HEK293T (cell line): ENCODE measurements at regions not wholly inside any gene's neighbourhood (a gene's known extent, or its start where the extent isn't known, plus 50 kb on each side); places are given as distances from the start of the nearest gene placed in this dataset.

Experiments
- CTCF ChIA-PET: fragments of 350-600 bp; formaldehyde crosslinking; extraction: SDS; loops from one replicate; lab custom pipeline; 2021; ENCODE audit warnings: antibody characterized with exemption, inconsistent platforms; lab: Yijun Ruan, JAX
- POLR2A ChIA-PET: fragments of 350-600 bp; formaldehyde crosslinking; extraction: SDS; loops from one replicate; lab custom pipeline; 2020; ENCODE audit warnings: antibody characterized with exemption, inconsistent platforms; lab: Yijun Ruan, JAX
- DNase-seq: peaks from one replicate; pipeline ENCODE4 v3.0.0; 2012; ENCODE audit warnings: mixed read lengths; ENCODE audit errors: extremely low spot score
- ARNT ChIP-seq: fragments of 450-650 bp; IDR thresholded peaks from 2 replicates; pipeline ENCODE4 v1.6.1; 2017; ENCODE audit warnings: mild to moderate bottlenecking
- BHLHE40 ChIP-seq: fragments of 450-650 bp; IDR thresholded peaks from 2 replicates; pipeline ENCODE4 v1.6.1; 2016; ENCODE audit warnings: mild to moderate bottlenecking, moderate library complexity, borderline replicate concordance
- CTBP1 ChIP-seq: fragments of 450-650 bp; IDR thresholded peaks from 2 replicates; pipeline ENCODE4 v1.6.1; 2016; ENCODE audit warnings: borderline replicate concordance
- ELF4 ChIP-seq: fragments of 450-650 bp; IDR thresholded peaks from 2 replicates; pipeline ENCODE4 v1.6.1; 2017; ENCODE audit warnings: antibody characterized with exemption
- FOXA1 ChIP-seq: fragments of 450-650 bp; IDR thresholded peaks from 2 replicates; pipeline ENCODE4 v1.6.1; 2016; ENCODE audit warnings: mild to moderate bottlenecking
- FOXK2 ChIP-seq: fragments of 450-650 bp; IDR thresholded peaks from 2 replicates; pipeline ENCODE4 v1.6.1; 2016; ENCODE audit warnings: mild to moderate bottlenecking
- FOXM1 ChIP-seq: fragments of 450-650 bp; IDR thresholded peaks from 2 replicates; pipeline ENCODE4 v1.6.1; 2017; ENCODE audit warnings: mild to moderate bottlenecking, borderline replicate concordance
- HDGF ChIP-seq: fragments of 450-650 bp; IDR thresholded peaks from 2 replicates; pipeline ENCODE4 v1.6.1; 2017; ENCODE audit warnings: antibody characterized with exemption, borderline replicate concordance
- L3MBTL2 ChIP-seq: fragments of 450-650 bp; conservative IDR thresholded peaks from 2 replicates; pipeline ENCODE4 v1.6.1; 2016; ENCODE audit warnings: mild to moderate bottlenecking
- LEF1 ChIP-seq: fragments of 450-650 bp; IDR thresholded peaks from 2 replicates; pipeline ENCODE4 v1.6.1; 2017; ENCODE audit warnings: mild to moderate bottlenecking, borderline replicate concordance
- NFRKB ChIP-seq: fragments of 450-650 bp; IDR thresholded peaks from 2 replicates; pipeline ENCODE4 v1.6.1; 2016; ENCODE audit warnings: mild to moderate bottlenecking, moderate library complexity
- SP1 ChIP-seq: fragments of 450-650 bp; IDR thresholded peaks from 2 replicates; pipeline ENCODE4 v1.6.1; 2017
- SUZ12 ChIP-seq: fragments of 450-650 bp; IDR thresholded peaks from 2 replicates; pipeline ENCODE4 v1.6.1; 2016; ENCODE audit warnings: mild to moderate bottlenecking
- TARDBP ChIP-seq: fragments of 450-650 bp; IDR thresholded peaks from 2 replicates; pipeline ENCODE4 v1.6.1; 2016
- ZNF384 ChIP-seq: fragments of 450-650 bp; IDR thresholded peaks from 2 replicates; pipeline ENCODE4 v1.6.1; 2016
- TF ChIP-seq, protein P1 (sequence below): fragments of 450-650 bp; IDR thresholded peaks from 2 replicates; pipeline ENCODE4 v1.6.1; 2016

DNA sequence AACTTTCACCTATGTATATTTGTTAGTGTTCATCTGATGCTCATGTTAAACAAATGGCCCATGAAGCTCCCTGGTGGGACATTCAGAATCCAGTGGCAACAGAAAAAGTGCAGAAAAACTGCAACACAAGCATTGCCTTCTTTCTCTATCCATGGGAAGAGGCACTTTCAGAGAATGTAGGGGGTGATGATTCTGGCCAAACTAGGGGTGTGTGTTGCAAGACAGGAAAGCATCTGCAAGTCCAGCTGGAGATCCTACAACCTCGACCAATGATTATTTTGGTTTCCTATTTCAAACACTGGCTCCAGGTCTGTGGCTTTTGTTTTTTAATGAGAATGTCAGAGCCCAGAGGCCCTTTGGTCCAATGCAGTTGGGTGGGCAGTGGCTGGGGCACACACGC lies 198.7 kb downstream of the CXCL12 start:
- CTCF ChIA-PET, result no interaction called here
- no peak for DNase-seq
- TF ChIP-seq FOXK2, result no peak
- TF ChIP-seq CTBP1, result no peak
- TF ChIP-seq LEF1, result no peak
- no peak for TF ChIP-seq FOXA1
- TF ChIP-seq ARNT, result no peak
- TF ChIP-seq ZNF384, result no peak
- no peak for TF ChIP-seq FOXM1
- TF ChIP-seq, protein P1, sequence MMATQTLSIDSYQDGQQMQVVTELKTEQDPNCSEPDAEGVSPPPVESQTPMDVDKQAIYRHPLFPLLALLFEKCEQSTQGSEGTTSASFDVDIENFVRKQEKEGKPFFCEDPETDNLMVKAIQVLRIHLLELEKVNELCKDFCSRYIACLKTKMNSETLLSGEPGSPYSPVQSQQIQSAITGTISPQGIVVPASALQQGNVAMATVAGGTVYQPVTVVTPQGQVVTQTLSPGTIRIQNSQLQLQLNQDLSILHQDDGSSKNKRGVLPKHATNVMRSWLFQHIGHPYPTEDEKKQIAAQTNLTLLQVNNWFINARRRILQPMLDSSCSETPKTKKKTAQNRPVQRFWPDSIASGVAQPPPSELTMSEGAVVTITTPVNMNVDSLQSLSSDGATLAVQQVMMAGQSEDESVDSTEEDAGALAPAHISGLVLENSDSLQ, result no peak
- TF ChIP-seq BHLHE40, result no peak
- TF ChIP-seq SP1, result no peak
- no peak for TF ChIP-seq NFRKB
- no peak for TF ChIP-seq TARDBP
- no peak for TF ChIP-seq SUZ12
- no peak for TF ChIP-seq HDGF
- TF ChIP-seq ELF4, result no peak
- POLR2A ChIA-PET, result no interaction called here

DNA sequence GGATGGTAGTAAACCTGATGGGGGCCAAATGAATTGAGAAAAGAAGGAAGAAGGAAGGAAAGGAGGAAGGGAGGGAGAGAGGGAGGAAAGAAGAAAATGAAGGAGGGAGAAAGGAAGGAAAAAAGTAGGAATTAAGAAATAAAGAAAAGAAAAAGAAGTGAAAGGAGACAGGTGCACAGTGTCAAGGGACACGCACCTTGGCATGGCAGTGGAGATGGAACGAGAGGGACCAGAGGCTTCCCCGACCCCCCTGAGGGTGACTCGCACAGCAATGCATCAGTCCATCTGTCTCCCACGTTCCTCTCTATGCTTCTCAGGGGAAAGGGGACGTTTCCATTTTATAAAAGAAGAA lies 199.6 kb downstream of the CXCL12 start:
- ChIA-PET POLR2A (no interaction called here), CTCF (no interaction called here)
- DNase-seq, result no peak
- TF ChIP-seq SUZ12, result no peak
- no peak for TF ChIP-seq LEF1
- no peak for TF ChIP-seq FOXA1
- TF ChIP-seq SP1, result no peak
- TF ChIP-seq ZNF384, result no peak
- no peak for TF ChIP-seq NFRKB

DNA sequence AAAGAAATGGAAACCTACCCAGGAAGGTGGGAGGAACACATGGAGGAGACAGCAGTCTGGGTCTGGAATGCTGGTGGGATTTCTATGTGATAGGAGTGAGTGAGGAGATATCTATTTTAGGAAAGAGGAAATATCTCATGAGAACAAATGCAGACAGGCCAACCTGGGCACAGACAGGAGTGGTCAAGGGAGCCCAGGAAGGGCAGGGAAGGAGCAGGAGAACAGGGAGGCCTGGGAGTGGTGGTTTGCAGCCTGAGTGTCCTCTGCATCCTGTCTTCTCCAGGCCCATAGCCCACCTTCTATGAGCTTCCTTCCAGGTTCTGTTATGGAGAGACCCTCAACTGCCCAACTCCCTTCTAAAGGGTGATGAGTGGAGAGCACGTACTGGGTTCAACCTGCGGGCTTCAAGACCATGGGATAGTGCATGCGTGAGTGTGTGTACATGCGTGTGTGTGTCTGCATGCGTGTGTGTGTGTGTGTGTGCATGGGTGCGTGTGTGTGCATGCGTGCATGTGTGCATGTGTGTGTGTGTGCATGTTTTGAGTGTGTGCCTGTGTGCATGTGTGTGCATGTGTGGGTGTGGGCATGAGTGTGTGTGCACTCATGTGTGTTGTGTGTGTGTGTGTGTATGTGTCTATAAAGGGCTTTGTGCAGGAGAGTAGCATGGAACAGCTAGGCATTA lies 200.1 kb downstream of the CXCL12 start:
- ChIA-PET POLR2A (no interaction called here), CTCF (no interaction called here)
- DNase-seq, result no peak
- TF ChIP-seq LEF1 (no peak), ARNT (no peak)

DNA sequence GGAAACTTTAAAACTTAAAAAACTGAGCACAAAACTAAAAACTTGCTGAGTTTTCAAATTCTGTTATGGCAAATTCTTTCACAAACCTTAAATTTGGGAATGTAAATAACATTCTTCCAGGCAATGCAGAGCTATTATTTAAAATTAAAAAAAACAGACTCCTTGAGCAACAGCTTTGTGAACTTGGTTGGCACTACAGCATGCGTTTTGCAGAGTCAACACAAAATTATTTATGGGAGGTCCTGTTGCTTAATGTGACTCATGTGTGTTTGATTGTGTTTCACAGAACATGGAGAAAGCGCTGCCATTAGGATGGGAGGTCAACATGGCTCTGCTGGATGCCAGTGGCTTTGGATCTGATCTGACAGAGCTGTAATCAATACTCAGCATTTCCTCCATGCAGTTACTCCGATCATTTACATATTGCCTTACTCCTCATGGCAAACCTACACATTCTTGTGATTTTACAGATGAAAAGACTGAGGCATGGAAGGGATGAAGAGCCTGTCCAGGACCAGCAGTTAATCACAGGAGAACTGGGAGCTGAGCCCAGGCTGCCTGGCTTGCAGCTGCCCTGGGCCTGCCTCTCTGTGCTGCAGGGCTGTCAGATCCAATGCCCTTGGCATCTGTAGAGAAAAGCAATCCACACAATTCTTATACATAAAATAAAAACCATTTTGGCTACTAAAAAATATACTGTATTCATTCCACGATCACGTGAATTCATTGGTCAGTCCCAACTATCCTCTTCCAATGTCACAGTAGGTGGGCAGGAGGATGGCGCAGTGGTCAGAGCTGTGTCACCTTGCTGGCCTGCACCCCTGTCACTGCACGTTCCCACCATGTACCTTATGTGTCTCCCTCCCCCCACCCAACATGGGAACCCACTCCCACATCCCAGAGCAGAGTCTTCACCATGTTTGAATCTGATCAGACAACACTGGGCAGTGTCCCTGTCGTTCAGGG lies 200.9 kb downstream of the CXCL12 start:
- no peak for DNase-seq
- TF ChIP-seq NFRKB (no peak), FOXK2 (no peak), CTBP1 (no peak), SUZ12 (no peak), ZNF384 (no peak), ELF4 (no peak), FOXA1 (no peak)
- POLR2A ChIA-PET, result no interaction called here
- CTCF ChIA-PET, result no interaction called here

DNA sequence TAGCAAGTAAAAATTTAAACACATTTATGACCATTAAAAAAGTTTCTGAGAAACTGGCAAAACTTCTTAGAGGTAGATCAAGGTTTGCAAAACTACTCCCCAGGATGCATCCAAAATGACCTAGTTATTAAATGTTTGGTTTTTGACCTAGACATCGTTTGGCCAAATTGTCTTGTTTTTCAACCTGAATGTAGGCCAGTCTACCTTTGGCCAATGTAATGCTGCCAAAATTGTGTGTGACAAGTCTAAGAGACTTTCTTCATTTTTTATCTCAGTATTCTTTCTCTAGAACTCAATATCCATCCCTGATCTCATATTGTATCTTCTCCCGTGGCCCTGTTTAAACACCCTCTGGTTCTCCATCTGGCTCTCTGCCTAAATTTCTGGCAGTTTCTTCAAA lies 202.0 kb downstream of the CXCL12 start:
- DNase-seq, result no peak
- ChIA-PET POLR2A (no interaction called here), CTCF (no interaction called here)
- TF ChIP-seq L3MBTL2, result no peak
- no peak for TF ChIP-seq NFRKB
- TF ChIP-seq SUZ12, result no peak
- TF ChIP-seq FOXM1, result no peak
- no peak for TF ChIP-seq BHLHE40
- no peak for TF ChIP-seq HDGF
- TF ChIP-seq FOXK2, result no peak
- no peak for TF ChIP-seq SP1
- no peak for TF ChIP-seq TARDBP
- TF ChIP-seq, protein P1, result no peak
- no peak for TF ChIP-seq FOXA1
- no peak for TF ChIP-seq CTBP1
- TF ChIP-seq LEF1, result no peak
- no peak for TF ChIP-seq ZNF384
- no peak for TF ChIP-seq ARNT

DNA sequence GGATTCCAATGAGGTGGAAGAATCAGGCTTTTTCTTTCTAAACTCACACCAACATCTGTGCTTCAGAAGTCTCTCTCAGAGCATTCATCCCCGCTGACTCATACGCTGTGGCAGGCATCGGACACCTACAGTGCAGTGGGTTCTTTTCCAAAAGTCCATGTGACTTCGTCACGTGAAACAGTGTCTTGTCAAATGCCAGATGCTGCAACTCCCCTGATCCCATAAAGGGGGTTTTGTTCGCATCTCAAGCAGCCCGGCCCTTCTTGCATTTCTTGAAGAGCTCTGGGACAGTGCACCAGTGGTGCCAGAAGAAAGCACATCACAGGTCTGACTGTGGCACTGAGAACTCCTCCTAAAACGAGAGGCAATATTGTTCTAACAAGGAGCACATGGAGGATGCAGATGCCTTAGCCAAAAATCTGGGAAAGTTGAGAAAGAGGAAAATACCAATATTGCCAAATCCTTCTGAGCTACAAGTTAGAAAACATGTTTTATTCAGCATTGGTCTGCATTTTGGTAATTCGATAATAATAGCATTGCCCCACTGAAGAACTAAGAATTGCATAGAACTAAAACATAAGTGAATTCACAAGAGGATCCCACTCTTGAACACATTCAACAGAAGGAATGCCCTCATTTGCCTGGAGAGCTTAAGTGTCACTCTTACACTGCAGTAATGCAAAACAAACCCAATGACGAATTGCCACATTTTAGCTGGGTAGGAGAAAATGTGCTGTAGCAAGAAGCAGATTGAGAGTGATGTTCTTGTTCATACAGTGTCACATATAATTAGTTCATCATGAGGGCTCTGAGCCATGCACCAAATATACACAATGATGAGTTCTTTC lies 204.4 kb downstream of the CXCL12 start:
- ChIA-PET POLR2A (no interaction called here), CTCF (no interaction called here)
- TF ChIP-seq FOXK2, result no peak
- DNase-seq, result no peak

DNA sequence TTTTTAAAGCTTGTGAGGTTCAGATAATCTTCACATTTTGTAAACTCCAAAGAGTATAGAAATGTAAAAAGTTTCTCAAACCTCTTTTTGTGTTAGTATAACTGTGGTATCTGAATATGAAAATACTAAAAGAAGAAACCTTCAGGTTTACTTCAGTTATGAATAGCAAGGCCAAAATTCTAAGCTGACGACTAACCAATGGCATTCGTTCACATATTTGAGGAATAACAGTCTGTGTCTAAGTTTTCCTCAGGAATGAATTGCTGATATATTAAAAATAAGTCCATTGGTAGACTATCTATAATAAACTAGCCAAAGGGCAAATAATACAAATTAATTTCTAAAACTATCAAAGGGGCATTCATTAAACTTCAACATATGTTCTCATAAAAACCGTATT lies 206.0 kb downstream of the CXCL12 start:
- POLR2A ChIA-PET, result no interaction called here
- CTCF ChIA-PET, result no interaction called here
- TF ChIP-seq NFRKB, result no peak
- no peak for TF ChIP-seq SUZ12
- TF ChIP-seq FOXK2, result no peak
- TF ChIP-seq TARDBP, result no peak
- TF ChIP-seq LEF1, result no peak
- TF ChIP-seq CTBP1, result no peak
- TF ChIP-seq SP1, result no peak
- no peak for TF ChIP-seq ZNF384
- no peak for TF ChIP-seq L3MBTL2
- TF ChIP-seq FOXM1, result no peak
- TF ChIP-seq BHLHE40, result no peak
- no peak for TF ChIP-seq HDGF
- TF ChIP-seq FOXA1, result no peak
- no peak for TF ChIP-seq ARNT
- TF ChIP-seq ELF4, result no peak
- TF ChIP-seq, protein P1, result no peak
- DNase-seq, result no peak
